Mucosa of descending colon (tissue), 3 donors: ENCODE measurements at regions not wholly inside any gene's neighbourhood (a gene's known extent, or its start where the extent isn't known, plus 50 kb on each side); places are given as distances from the start of the nearest gene placed in this dataset.

Source experiments
- ATAC-seq: fragments of 200-7000 bp; cut with Tn5 transposase; one replicate; pipeline ENCODE4 v1.9.1; 2020; ENCODE audit warnings: mild to moderate bottlenecking, moderate library complexity
- DNase-seq, 3 donors: peaks; one replicate each; pipeline ENCODE4 v3.0.0-alpha.2; 2020
- H3K36me3 ChIP-seq: fragments of 200-600 bp; one replicate; pipeline ENCODE4 v1.8.0; 2021; ENCODE audit warnings: low read depth, mild to moderate bottlenecking
- H3K4me1 ChIP-seq: fragments of 200-600 bp; one replicate; pipeline ENCODE4 v1.8.0; 2021; ENCODE audit warnings: low read depth, mild to moderate bottlenecking
- H3K4me3 ChIP-seq: fragments of 200-600 bp; one replicate; pipeline ENCODE4 v1.8.0; 2021; ENCODE audit warnings: mild to moderate bottlenecking
- H3K9me3 ChIP-seq: fragments of 200-600 bp; one replicate; pipeline ENCODE4 v1.8.0; 2021; ENCODE audit warnings: mild to moderate bottlenecking
- intact Hi-C, 2 donors: fragments of 100-400 bp; cut with DNase I in 1 of 2; cut with micrococcal nuclease in 1 of 2; formaldehyde crosslinking; loops; one replicate each; pipeline versions ENCODE4 v1.11.0 to v1.11.1; 2022; cut with DNase I, micrococcal nuclease
- TF ChIP-seq, protein P1 (sequence below): fragments of 200-600 bp; IDR thresholded peaks from one replicate; pipeline ENCODE4 v1.8.0; 2022; ENCODE audit warnings: antibody characterized with exemption, mild to moderate bottlenecking
- donor health status: DM: no; HTN: no; CAD: no; lungs with moderate emphysema.
- donor health status: DM: no; HTN: no; CAD: no.
- donor health status: DM: no; HTN: yes; CAD: no.

DNA sequence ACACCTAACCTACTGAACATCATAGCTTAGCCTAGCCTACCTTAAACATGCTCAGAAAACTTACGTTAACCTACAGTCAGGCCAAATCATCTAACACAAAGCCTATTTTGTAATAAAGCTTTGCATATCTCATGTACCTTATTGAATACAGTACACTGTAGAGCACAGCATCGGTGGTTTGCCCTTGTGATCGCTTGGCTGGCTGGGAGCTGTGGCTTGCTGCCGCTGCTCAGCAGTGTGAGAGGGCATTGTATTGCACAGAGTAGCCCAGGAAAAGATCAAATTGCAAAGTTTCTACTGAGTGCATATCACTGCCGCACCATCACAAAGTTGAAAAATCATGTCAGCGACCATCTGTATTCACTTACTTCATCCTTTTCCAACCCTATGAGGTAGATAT lies 62.3 kb upstream of the NCK2 start:
- ATAC-seq: no peak
- Histone ChIP-seq H3K4me1 (no peaks in the 10 kb centered on the region), H3K4me3 (no peak overlapping the region), H3K9me3 (no peaks in the 10 kb centered on the region), H3K36me3 (no peaks in the 10 kb centered on the region)
- intact Hi-C loops: no loop called here
- TF ChIP-seq, protein P1, sequence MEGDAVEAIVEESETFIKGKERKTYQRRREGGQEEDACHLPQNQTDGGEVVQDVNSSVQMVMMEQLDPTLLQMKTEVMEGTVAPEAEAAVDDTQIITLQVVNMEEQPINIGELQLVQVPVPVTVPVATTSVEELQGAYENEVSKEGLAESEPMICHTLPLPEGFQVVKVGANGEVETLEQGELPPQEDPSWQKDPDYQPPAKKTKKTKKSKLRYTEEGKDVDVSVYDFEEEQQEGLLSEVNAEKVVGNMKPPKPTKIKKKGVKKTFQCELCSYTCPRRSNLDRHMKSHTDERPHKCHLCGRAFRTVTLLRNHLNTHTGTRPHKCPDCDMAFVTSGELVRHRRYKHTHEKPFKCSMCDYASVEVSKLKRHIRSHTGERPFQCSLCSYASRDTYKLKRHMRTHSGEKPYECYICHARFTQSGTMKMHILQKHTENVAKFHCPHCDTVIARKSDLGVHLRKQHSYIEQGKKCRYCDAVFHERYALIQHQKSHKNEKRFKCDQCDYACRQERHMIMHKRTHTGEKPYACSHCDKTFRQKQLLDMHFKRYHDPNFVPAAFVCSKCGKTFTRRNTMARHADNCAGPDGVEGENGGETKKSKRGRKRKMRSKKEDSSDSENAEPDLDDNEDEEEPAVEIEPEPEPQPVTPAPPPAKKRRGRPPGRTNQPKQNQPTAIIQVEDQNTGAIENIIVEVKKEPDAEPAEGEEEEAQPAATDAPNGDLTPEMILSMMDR: no peak
- DNase-seq: no peak

DNA sequence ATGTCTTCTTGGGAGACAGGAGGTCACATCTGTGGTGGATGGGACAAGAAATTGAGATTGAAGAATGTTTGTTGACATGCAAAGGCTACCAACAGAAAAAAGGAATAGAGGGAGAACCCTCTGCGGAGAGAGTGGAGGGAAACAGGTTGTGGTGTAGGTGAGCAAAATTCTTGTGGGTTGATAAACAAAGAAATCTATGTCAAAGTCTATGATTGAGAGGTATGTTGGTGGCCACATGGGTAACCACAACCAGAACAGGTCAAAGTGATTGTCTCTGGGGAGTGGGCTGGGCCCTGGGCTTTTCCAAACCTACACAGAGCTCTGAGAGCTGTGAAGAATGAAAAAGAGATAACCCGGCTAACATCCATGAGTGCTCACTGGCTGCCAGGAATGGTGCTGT lies 62.8 kb upstream of the NCK2 start:
- no peak overlapping the region for H3K4me3 ChIP-seq
- no peaks in the 10 kb centered on the region for H3K4me1 ChIP-seq
- no peaks in the 10 kb centered on the region for H3K9me3 ChIP-seq
- intact Hi-C loops: no loop called here
- no peak for ATAC-seq
- no peak for DNase-seq
- no peaks in the 10 kb centered on the region for H3K36me3 ChIP-seq
- TF ChIP-seq, protein P1: no peak

DNA sequence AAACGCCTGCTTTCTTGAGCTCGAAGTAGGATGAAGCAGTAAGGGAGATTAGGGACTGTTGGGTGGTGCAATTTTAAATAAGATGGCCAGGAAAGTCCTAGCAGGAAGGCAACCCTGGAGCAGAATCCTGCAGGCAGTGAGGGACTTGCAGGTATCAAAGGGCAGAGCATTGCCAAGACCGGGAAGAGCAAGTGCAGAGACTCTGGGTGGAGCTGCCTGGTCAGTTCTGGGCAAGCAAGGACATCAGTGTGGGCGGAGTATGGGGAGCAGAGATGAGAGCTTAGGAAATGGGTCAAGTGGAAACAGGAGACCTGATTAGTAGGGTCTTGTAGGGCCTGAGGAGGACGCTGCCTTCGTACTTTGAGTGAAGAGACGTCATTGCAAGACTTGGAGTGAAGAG lies 64.4 kb upstream of the NCK2 start:
- TF ChIP-seq, protein P1: no peak
- H3K9me3 ChIP-seq: no peaks in the 10 kb centered on the region
- no peaks in the 10 kb centered on the region for H3K36me3 ChIP-seq
- no peak overlapping the region for H3K4me3 ChIP-seq
- intact Hi-C loops: no loop called here
- no peak for DNase-seq
- H3K4me1 ChIP-seq: no peaks in the 10 kb centered on the region
- ATAC-seq: no peak

DNA sequence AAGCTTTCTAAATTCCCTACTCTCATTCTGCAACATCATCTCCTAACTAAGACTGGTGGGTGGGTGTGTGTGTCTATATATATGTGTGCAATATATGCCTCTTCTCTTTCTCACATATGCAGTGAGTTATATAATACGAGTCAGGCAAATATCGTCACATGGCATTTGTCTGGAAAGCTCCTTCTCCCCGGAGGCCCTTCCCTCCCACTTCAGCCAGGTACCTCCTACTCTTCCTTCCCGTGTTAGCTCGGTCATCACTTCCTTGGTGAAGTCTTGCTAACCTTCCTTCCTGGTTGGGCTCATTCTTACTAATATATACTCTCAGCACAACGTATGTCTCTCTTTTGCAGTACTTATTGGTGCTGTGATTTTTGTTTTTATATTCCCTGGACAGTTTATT lies 66.4 kb upstream of the NCK2 start:
- Histone ChIP-seq H3K36me3 (no peaks in the 10 kb centered on the region), H3K4me1 (no peaks in the 10 kb centered on the region), H3K9me3 (no peaks in the 10 kb centered on the region), H3K4me3 (no peak overlapping the region)
- DNase-seq (no peak), ATAC-seq (no peak)
- intact Hi-C loops: no loop called here
- TF ChIP-seq, protein P1: no peak

DNA sequence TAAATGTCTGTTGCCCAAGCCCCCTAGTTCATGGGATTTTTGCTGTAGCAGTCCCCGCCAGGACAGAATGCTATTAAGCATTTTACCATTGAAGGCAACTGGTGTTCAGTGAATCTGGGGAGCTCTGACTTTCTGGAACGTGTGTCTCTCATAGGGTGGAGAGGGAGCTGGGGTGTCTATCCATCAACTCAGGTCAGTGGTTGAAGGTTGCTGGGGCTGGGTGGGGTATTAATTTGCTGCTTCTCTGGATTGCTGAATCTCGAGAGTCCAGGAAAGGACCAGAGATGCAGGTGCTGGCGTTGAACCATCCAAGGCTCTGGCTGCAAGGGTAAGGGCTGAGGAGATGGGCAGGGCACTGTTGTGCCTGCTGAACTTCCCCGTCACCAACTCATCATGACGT lies 66.8 kb upstream of the NCK2 start:
- TF ChIP-seq, protein P1: no peak
- ATAC-seq: no peak
- no peaks in the 10 kb centered on the region for H3K9me3 ChIP-seq
- no peaks in the 10 kb centered on the region for H3K36me3 ChIP-seq
- H3K4me3 ChIP-seq: no peak overlapping the region
- intact Hi-C loops: no loop called here
- no peaks in the 10 kb centered on the region for H3K4me1 ChIP-seq
- no peak for DNase-seq

DNA sequence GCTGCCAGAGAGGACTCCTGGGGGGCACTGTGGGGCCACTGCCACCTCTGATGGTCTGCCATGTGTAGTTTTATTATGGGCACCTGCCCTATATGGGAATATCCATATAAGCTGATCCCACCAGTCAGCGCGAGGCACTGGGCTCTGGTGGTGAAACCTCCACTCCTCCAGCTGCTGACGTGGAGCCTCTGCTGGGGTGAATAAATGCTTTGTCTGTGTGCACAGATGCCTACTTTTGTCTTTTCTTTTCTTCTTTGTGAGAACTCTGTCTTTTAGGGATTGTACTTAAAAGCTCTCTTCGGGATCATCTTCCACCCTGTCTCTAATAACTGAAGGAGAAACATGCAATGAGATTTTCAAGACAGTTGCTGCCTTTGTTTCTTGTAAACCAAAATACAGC lies 68.9 kb upstream of the NCK2 start:
- Histone ChIP-seq H3K36me3 (no peaks in the 10 kb centered on the region), H3K4me3 (no peak overlapping the region), H3K4me1 (no peaks in the 10 kb centered on the region), H3K9me3 (no peaks in the 10 kb centered on the region)
- TF ChIP-seq, protein P1: no peak
- ATAC-seq (no peak), DNase-seq (no peak)
- intact Hi-C loops: no loop called here
